AG09309 (cell line): ENCODE measurements at regions not wholly inside any gene's neighbourhood (a gene's known extent, or its start where the extent isn't known, plus 50 kb on each side); places are given as distances from the start of the nearest gene placed in this dataset.

Source experiments
- DNase-seq: peaks from one replicate; pipeline ENCODE4 v3.0.0-alpha.2; 2010; ENCODE audit warnings: low read depth
- H3K4me3 ChIP-seq: 2 replicates; pipeline ENCODE4 v1.5.1; 2011; ENCODE audit warnings: mild to moderate bottlenecking, low read depth, low read length, moderate library complexity; ENCODE audit not compliant: control insufficient read depth
- TF ChIP-seq, protein P1 (sequence below): IDR thresholded peaks from 2 replicates; pipeline ENCODE4 v1.5.1; 2011; ENCODE audit warnings: mild to moderate bottlenecking, low read depth, low read length, inconsistent platforms; ENCODE audit not compliant: insufficient read depth, control insufficient read depth; ENCODE audit errors: missing control alignments

DNA sequence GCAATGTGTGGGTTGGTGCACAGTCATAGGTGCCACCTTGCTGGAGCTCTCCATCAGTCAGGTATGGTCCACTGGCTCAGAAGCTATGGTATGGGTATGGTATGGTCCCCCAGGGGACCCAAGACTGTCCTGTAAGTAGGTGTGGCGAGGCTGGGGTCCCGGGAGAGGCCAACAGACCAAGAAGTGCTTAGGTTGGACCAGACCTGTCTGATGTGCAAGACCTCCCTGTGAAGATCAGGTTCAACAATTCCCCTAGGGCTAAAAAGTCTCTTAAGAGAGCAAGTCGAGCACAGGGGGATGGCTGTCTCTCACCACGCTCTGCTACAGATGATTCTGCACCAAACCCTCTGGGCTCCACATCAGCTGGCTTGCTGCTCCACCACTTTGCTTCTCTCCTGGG lies 1145.0 kb downstream of the RPA4 start:
- no peak for DNase-seq
- no peak overlapping the region for H3K4me3 ChIP-seq
- TF ChIP-seq, protein P1, sequence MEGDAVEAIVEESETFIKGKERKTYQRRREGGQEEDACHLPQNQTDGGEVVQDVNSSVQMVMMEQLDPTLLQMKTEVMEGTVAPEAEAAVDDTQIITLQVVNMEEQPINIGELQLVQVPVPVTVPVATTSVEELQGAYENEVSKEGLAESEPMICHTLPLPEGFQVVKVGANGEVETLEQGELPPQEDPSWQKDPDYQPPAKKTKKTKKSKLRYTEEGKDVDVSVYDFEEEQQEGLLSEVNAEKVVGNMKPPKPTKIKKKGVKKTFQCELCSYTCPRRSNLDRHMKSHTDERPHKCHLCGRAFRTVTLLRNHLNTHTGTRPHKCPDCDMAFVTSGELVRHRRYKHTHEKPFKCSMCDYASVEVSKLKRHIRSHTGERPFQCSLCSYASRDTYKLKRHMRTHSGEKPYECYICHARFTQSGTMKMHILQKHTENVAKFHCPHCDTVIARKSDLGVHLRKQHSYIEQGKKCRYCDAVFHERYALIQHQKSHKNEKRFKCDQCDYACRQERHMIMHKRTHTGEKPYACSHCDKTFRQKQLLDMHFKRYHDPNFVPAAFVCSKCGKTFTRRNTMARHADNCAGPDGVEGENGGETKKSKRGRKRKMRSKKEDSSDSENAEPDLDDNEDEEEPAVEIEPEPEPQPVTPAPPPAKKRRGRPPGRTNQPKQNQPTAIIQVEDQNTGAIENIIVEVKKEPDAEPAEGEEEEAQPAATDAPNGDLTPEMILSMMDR: no peak

DNA sequence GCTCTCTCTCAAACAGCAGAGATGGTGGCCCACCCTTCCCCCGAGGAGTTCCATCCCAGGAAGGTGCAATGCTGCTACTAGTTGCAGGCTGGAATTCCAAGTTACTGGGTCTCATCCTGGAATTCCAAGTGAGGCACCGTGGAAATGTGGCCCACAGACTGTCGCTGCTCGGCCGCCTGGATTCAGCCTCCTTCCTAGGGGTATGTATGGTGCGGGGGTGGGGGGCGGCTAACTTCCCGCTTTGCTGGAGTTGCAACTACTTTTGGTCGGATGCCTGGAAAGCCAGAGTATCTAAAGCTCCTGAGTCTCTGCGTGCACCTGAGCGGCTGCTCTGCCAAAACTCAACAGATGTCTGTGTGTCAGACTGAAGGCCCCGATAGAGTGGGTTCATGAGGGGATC lies 1146.2 kb downstream of the RPA4 start:
- no peak overlapping the region for H3K4me3 ChIP-seq
- DNase-seq: no peak
- TF ChIP-seq, protein P1: no peak

DNA sequence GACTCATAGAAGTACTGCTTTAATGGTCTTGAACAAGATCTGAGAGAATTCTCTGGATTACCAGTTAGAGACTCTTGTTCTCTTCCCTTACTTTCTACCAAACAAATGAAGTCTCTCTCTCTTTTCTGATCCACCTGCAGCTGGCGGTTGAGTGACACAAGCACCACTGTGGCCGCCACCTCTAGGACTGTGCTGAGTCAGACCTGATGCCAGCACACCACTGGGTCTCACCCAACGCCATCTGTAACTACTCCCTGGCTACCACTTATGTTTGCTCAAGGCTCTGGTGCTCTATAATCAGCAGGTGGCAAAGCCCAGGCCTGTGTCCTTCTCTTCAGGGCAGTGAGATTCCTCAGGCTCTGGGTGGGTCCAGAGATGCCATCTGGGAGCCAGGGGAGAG lies 1173.5 kb downstream of the RPA4 start:
- no peak overlapping the region for H3K4me3 ChIP-seq
- DNase-seq: no peak
- TF ChIP-seq, protein P1: no peak

DNA sequence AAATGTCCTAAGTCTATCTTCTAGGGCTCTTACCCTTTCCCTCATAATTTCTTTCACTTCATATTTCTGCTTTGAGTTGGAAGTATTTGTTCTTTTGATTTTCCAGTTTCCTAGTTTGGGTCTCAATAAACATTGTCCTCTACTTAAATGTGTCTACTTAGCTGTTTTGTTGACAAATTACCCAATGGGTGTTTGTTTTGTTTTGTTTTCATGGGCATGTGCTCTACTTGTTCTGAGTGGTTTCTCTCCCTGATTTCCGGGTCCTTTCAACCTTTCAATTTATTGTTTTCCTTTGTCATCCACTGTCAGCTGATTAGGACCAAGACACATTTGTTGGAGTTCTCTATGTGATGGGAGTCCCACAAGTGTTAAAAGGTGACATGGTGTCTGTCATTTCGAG lies 1181.4 kb downstream of the RPA4 start:
- no peak overlapping the region for H3K4me3 ChIP-seq
- TF ChIP-seq, protein P1: no peak
- no peak for DNase-seq

DNA sequence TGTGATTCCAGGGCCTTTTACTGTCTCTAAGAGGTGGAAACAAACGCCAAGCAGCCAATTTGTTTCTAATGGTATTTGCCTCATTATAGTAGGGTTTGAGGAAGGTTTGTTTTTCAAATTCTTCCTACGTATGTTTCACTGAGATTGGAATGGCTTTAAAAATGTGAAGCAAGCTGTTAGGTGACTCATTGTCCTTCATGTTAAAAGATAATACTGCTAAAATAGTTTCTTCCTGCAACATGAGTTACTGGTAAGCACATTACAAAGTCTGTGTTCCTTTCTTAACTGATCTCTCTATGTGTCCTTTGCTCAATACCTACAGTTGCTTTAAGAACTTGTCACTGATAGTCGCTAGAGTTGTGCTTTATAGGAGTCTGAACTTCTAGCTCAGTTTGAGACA lies 1183.9 kb downstream of the RPA4 start:
- TF ChIP-seq, protein P1: no peak
- no peak for DNase-seq
- no peak overlapping the region for H3K4me3 ChIP-seq

DNA sequence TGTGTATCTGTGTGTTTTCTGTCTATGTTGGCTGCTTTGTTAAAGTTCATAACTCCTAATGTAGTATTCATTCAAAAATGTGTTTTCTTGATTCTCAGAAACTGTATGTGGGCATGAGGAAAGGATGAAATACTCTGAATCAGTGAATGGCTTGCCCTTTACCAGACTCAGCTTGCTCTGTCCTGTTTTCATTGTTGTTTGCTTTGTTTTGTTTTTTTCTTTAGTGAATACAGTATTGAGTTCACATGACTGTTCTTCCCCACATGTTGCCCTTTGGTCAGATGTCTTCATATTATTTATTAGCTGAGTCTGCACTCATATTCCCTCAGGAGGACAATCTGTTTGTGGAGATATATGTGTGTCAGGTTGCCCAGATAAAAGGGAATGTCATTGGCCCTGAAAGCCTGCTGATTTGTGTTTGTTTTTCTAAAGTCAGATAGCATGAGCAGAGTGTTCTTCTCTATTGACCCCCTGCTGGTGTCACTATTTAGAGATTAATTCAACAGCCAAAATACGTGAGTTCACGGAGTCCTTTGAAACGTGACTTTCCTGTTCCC lies 1184.4 kb downstream of the RPA4 start:
- no peak for DNase-seq
- no peak overlapping the region for H3K4me3 ChIP-seq
- TF ChIP-seq, protein P1: no peak

DNA sequence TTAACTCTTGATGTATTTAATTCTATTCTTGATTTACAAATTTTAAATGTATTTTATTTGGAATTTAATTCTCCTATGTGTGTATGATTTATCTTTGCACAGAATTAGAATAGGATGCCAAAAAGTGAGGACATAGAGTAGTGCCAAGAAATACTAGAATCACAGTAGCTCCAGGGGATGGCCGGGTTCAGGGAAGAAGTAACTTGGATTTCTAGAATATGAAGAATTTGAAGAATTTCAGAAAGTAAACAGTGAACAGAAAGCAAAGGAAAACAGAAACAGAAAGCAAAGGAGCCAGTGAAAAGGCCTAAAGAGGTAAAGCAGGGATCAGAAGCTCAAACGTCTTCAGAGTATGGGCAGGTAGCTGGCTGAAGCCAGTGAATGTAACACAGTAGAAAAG lies 1187.6 kb downstream of the RPA4 start:
- no peak for DNase-seq
- no peak overlapping the region for H3K4me3 ChIP-seq
- TF ChIP-seq, protein P1: no peak
